OCI-LY7 (cell line): ENCODE measurements at regions not wholly inside any gene's neighbourhood (a gene's known extent, or its start where the extent isn't known, plus 50 kb on each side); places are given as distances from the start of the nearest gene placed in this dataset.

Experiments
- BruUV-seq: library from RNA; stranded (reverse); fragments of 400-500 nt; replicated peaks from 2 replicates; lab custom pipeline; 2021; lab: Mats Ljungman, UMichigan
- CTCF ChIA-PET: fragments of 300-600 bp; sonication (Branson Sonifier 250); formaldehyde crosslinking; loops from one replicate; lab custom pipeline; 2022; ENCODE audit warnings: antibody characterized with exemption; ENCODE audit not compliant: unreplicated experiment; lab: Charles Lee
- POLR2A ChIA-PET: fragments of 300-600 bp; sonication (Branson Sonifier 250); formaldehyde crosslinking; loops from one replicate; lab custom pipeline; 2022; ENCODE audit warnings: antibody characterized with exemption; lab: Charles Lee
- DNase-seq: peaks from one replicate; pipeline ENCODE4 v3.0.0-alpha.2; 2015; ENCODE audit warnings: low spot score
- H2AFZ ChIP-seq: fragments of 200-600 bp; sonication (generic), shearing (Covaris generic); 2 replicates; pipeline ENCODE4 v1.6.1; 2014; ENCODE audit warnings: mild to moderate bottlenecking, antibody characterized with exemption, low read length, moderate library complexity
- H3K27ac ChIP-seq: fragments of 200-600 bp; sonication (generic); 2 replicates; pipeline ENCODE4 v1.5.1; 2014; ENCODE audit warnings: mixed run types, low read depth, mild to moderate bottlenecking, moderate library complexity, low read length, inconsistent platforms; ENCODE audit not compliant: poor library complexity, severe bottlenecking
- H3K36me3 ChIP-seq: fragments of 200-600 bp; sonication (generic); 2 replicates; pipeline ENCODE4 v1.6.1; 2014; ENCODE audit warnings: mild to moderate bottlenecking, antibody characterized with exemption, low read length, moderate library complexity, mixed read lengths; ENCODE audit not compliant: insufficient read depth
- H3K4me1 ChIP-seq: fragments of 200-600 bp; sonication (generic); 2 replicates; pipeline ENCODE4 v1.5.1; 2014; ENCODE audit warnings: mild to moderate bottlenecking, low read length; ENCODE audit not compliant: insufficient read depth, poor library complexity, severe bottlenecking
- H3K4me2 ChIP-seq: fragments of 200-600 bp; sonication (generic); 2 replicates; pipeline ENCODE4 v1.6.1; 2014; ENCODE audit warnings: mild to moderate bottlenecking, low read length
- H3K4me3 ChIP-seq: fragments of 200-600 bp; sonication (generic); 2 replicates; pipeline ENCODE4 v1.5.1; 2014; ENCODE audit warnings: mild to moderate bottlenecking, low read depth, low read length; ENCODE audit not compliant: poor library complexity, severe bottlenecking
- H3K79me2 ChIP-seq: fragments of 200-600 bp; sonication (generic); 2 replicates; pipeline ENCODE4 v1.6.1; 2016; ENCODE audit warnings: low read depth, mild to moderate bottlenecking, low read length, moderate library complexity, mixed read lengths; ENCODE audit not compliant: insufficient read depth
- H3K9me2 ChIP-seq: fragments of 200-600 bp; sonication (generic); 2 replicates; pipeline ENCODE4 v1.6.1; 2016; ENCODE audit warnings: mild to moderate bottlenecking, low read length, mixed read lengths; ENCODE audit not compliant: insufficient read depth
- H3K9me3 ChIP-seq: fragments of 200-600 bp; sonication (generic); 2 replicates; pipeline ENCODE4 v1.6.1; 2014; ENCODE audit warnings: mild to moderate bottlenecking, mixed run types, low read length, mixed read lengths
- H4K20me1 ChIP-seq: fragments of 200-600 bp; sonication (generic); 2 replicates; pipeline ENCODE4 v1.6.1; 2014; ENCODE audit warnings: mild to moderate bottlenecking, antibody characterized with exemption, low read length, moderate library complexity, mixed read lengths; ENCODE audit not compliant: insufficient read depth
- EZH2phosphoT487 ChIP-seq: fragments of 200-600 bp; sonication (generic); IDR thresholded peaks from 2 replicates; pipeline ENCODE4 v1.6.1; 2018; ENCODE audit warnings: low read depth, borderline replicate concordance, mild to moderate bottlenecking, mixed run types, antibody characterized with exemption, low read length, moderate library complexity, mixed read lengths
- intact Hi-C: fragments of 100-400 bp; cut with micrococcal nuclease; formaldehyde crosslinking; loops from one replicate; pipeline ENCODE4 v1.10.0; 2022; ENCODE audit not compliant: unreplicated experiment
- TF ChIP-seq, protein P1 (sequence below): fragments of 200-600 bp; sonication (generic); conservative IDR thresholded peaks from 2 replicates; pipeline ENCODE4 v1.5.1; 2014; ENCODE audit warnings: mild to moderate bottlenecking, antibody characterized with exemption, low read length, moderate library complexity, mixed read lengths

- Histone ChIP-seq H3K9me2 (no peaks in the 10 kb centered on the region), H4K20me1 (no peaks in the 10 kb centered on the region), H3K4me2 (no peak overlapping the region), H3K4me1 (peaks cover 5% of the 10 kb centered on the region), H3K9me3 (no peaks in the 10 kb centered on the region), H3K36me3 (no peaks in the 10 kb centered on the region), H3K4me3 (no peak overlapping the region), H3K79me2 (no peaks in the 10 kb centered on the region), H2AFZ (no peak overlapping the region), H3K27ac (no peak overlapping the region)
- intact Hi-C loops: no loop called here
- BruUV-seq: no TSS peak
- ChIA-PET CTCF (interaction anchor here (1.2 kb wide), 1 partner anchor 12 kb away, joined by 3 read pairs; no protein-coding TSS in a partner anchor), POLR2A (interaction anchor here (0.8 to 2.6 kb wide), 5 partner anchors 10 to 116 kb away, joined by 3 to 9 read pairs (median 3); no protein-coding TSS in a partner anchor)
- no peak for DNase-seq
- TF ChIP-seq, protein P1, sequence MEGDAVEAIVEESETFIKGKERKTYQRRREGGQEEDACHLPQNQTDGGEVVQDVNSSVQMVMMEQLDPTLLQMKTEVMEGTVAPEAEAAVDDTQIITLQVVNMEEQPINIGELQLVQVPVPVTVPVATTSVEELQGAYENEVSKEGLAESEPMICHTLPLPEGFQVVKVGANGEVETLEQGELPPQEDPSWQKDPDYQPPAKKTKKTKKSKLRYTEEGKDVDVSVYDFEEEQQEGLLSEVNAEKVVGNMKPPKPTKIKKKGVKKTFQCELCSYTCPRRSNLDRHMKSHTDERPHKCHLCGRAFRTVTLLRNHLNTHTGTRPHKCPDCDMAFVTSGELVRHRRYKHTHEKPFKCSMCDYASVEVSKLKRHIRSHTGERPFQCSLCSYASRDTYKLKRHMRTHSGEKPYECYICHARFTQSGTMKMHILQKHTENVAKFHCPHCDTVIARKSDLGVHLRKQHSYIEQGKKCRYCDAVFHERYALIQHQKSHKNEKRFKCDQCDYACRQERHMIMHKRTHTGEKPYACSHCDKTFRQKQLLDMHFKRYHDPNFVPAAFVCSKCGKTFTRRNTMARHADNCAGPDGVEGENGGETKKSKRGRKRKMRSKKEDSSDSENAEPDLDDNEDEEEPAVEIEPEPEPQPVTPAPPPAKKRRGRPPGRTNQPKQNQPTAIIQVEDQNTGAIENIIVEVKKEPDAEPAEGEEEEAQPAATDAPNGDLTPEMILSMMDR: no peak
- no peak for TF ChIP-seq EZH2phosphoT487
Observed at GRCh38 chr6:163777716-163778115, 363.2 kb downstream of the QKI start.

- Histone ChIP-seq H2AFZ (no peak overlapping the region), H3K4me1 (no peaks in the 10 kb centered on the region), H3K79me2 (no peaks in the 10 kb centered on the region), H3K9me3 (no peaks in the 10 kb centered on the region), H3K9me2 (no peaks in the 10 kb centered on the region), H3K27ac (no peak overlapping the region), H3K4me3 (no peak overlapping the region), H3K36me3 (no peaks in the 10 kb centered on the region), H3K4me2 (no peak overlapping the region), H4K20me1 (no peaks in the 10 kb centered on the region)
- ChIA-PET CTCF (interaction anchor here (1.2 kb wide), 1 partner anchor 11 kb away, joined by 3 read pairs; no protein-coding TSS in a partner anchor), POLR2A (interaction anchor here (0.9 to 2.6 kb wide), 6 partner anchors 9 to 115 kb away, joined by 3 to 9 read pairs (median 3); no protein-coding TSS in a partner anchor)
- no TSS peak for BruUV-seq
- intact Hi-C loops: no loop called here
- DNase-seq: no peak
- TF ChIP-seq, protein P1: no peak
- TF ChIP-seq EZH2phosphoT487: no peak
Observed at GRCh38 chr6:163776906-163777686, 362.6 kb downstream of the QKI start.
